CD4-positive, alpha-beta T cell treated with Interleukin-6 for 4 hours (primary cell): ENCODE measurements at regions not wholly inside any gene's neighbourhood (a gene's known extent, or its start where the extent isn't known, plus 50 kb on each side); places are given as distances from the start of the nearest gene placed in this dataset.
"Not testable (repeated sequence)": the region's sequence is repeated elsewhere in the genome, so short reads cannot be mapped to it uniquely, and the experiment has no call there.

Experiments
- DNase-seq: peaks from one replicate; pipeline ENCODE4 v3.0.0-alpha.2; 2020; ENCODE audit warnings: mixed read lengths

DNA sequence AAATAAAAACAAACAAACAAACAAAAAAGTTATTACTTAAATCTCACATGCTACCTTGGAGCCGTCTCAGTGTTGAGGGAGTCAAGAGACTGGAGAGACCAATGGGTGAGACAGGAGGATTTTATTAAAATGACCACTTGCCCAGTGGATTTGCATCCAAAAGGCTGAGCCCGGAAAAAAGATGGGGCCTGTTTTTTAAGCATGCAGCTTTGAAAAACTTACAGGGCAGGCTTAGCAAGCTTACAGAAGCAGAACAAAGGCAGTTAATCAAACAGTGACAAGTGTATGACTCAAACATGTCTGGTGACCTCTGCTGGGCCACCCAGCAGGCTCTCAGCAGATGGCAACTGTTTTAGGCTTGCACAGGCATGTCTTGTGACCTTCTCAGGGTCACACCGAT, 82.5 kb downstream of the POTEH start:
- DNase-seq = not testable (repeated sequence)

DNA sequence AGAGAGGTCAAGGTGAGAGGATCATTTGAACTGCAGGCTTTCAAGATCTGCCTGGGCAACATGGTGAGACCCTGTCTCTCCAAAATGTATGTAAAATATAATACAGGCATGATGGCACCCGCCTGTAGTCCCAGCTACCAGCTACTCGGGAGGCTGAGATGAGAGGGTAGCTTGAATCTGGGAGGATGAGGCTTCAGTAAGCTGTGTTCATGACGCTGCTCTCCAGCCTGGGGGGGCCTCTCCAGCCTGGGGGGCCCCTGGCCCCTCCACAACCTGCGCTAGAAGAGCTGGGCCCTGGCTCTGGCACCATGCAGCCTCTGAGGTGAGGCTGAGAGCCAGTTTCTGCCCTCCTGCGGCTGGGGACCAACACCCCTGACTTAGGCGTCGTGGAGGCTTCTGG, 85.3 kb downstream of the POTEH start:
- not testable (repeated sequence) for DNase-seq

DNA sequence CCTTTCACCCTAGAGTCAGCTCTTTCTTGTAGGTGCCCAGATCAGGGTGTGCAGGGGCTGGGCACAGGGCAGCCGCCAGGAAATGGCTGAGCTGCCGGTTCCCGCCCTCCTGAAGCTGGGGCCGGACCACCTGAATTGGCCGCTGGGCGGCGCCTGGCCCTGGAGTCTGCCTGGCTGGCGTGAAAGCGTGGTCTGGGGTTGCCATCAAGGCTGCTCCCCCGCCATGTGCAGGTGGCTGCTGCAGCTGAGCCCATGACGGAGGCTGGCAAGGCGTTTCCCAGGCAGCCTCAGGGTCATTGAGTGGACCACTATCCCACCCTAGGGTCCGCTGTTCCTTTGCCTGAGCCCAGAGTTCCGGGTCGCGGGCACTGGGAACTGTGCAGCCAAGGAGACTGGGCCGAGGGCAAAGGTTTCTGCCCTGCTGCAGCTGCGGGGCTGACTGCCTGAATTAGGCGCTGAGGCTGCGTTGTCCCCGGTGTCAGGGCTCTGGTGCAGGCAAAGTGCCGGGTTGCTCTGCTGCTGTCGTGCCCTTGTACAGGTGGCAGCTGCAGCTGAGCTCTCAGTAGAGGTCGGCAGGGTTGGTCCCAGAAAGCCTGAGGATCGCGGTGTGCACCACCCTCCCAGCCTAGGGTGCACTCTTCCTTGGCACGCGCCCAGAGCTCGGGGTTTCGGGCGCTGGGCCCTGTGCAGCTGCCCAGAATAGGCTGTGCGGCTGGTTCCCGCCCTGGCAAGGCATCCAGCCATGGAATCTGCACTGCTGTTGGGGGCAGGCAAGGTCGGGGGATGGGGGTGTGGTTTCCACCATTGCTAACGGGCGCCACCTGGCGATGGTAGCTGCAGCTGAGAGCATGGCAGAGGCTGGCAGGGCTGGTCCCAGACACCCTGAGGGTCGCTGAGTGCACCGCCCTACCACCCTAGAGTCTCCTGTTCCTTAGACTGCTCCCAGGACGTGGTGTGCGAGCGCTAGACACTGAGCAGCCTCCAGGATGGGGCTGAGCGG, 86.1 kb downstream of the POTEH start:
- peak; percentile 0 for DNase-seq

GRCh38 chr22:15776727-15777126, 86.9 kb downstream of the POTEH start:
- not testable (repeated sequence) for DNase-seq

DNA sequence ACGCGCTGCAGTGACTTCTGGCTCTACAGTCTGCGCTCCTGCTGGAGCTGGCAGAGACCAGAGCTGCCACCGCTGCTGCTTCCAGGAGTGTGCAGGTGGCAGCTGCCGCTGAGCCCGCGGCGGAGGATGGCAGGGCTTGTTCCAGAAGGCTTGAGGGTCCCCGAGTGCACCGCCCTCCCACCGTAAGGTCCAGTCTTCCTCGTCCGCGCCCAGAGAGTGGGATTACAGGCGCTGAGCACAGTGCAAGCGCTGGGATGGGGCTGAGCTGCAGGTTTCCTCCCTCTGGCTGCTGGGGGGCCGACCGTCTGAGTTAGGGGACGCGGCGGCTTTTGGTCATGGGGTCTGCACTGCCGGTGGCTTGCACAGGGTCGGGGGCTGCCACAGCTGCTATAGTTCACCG, 87.3 kb downstream of the POTEH start:
- not testable (repeated sequence) for DNase-seq

DNA sequence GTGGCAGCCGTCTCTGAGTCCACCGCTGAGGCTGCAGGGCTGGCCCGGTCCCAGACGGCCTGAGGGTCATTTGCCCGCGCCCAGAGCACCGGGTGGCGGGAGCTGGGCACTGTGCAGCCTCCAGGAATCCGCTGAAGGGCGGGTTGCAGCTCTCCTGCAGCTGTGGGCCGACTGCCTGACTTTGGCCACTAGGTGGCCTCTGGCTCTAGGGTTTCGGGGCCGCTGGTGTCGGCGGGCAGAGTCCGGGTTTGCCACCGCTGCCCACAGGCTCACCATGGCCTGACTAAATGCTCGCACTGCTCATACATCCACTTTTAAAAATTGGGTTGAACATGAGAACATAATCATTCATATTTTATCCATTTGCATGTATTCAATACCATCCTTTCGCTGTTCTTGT, 87.7 kb downstream of the POTEH start:
- not testable (repeated sequence) for DNase-seq

DNA sequence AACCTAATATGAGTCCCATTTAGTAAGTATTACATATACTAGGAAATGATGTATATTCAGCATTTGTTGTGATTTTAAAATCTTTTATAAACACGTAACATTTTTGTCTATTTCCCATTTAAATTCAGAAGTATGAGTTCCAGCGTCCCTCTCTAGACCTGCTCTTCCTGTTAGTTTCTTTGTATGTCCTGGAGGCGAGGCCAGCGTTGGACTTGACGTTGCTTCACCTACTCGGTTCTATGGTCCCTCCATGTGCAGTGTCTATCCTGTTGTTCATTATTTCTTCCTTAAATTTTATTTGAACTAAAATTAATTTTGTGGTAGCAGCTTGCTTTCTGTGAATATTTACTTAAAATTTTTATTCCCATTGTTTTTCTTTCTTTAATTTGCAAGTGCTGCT, 88.5 kb downstream of the POTEH start:
- not testable (repeated sequence) for DNase-seq

GRCh38 chr22:15781652-15782051, 91.8 kb downstream of the POTEH start:
- DNase-seq = not testable (repeated sequence)

DNA sequence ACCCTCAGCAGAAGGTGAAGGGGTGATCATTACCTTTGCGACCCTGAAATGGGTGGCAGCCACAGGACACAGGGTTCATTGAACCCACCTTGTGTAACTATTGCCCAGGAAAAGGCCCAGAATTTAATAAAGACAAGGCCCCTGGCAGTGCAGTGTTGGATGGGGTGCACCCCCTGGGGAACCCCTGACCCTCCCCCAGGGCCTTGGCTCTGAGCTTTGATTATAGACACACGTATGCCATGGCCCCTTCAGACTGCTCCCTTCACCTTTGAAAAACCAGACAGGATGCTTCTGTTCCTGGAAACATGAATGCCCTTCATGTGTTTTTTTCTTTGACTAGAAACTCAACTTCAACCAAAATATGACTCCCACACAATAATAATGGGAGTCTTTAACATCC, 93.1 kb downstream of the POTEH start:
- DNase-seq = not testable (repeated sequence)

GRCh38 chr22:15784383-15785085, 94.7 kb downstream of the POTEH start:
- not testable (repeated sequence) for DNase-seq

GRCh38 chr22:15786942-15787733, 97.3 kb downstream of the POTEH start:
- DNase-seq = not testable (repeated sequence)

DNA sequence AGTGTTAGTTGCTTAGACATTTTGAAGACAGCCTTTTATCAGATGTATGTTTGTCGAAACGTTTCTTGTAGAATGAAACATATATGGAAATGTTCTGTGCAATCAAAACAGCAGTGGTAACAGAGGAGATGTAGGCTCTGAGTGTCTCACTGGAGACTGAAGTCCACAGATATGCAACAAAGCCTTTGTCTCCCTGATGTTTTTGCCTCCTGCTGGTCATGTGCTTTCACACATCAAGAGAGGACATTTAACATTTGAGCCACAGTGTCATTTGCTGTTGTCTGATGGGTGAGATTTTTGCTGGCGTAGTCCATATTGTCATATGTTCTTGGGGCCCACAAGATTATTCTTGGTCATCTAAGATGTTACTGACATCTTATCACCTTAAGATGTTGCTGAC, 101.7 kb downstream of the POTEH start:
- DNase-seq = not testable (repeated sequence)

DNA sequence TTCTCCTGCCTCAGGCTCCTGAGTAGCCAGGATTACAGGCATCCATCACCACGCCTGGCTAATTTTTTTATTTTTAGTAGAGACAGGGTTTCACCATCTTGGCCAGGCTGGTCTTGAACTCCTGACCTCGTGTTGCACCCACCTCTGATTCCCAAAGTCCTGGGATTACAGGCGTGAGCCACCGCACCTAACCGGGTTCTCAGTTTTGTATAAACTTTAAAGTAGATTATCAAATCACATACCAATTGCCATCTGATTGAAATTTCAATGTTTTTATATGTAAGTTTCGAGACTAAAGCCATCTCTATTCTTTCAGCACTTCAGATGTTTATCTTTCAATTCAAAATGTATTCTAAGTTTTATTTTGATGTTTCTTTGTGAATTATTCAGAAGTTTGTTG, 110.1 kb downstream of the POTEH start:
- not testable (repeated sequence) for DNase-seq

GRCh38 chr22:15811141-15811540, 121.3 kb downstream of the POTEH start:
- DNase-seq = not testable (repeated sequence)

GRCh38 chr22:15815783-15816182, 126.0 kb downstream of the POTEH start:
- DNase-seq = not testable (repeated sequence)

- not testable (repeated sequence) for DNase-seq
Observed at GRCh38 chr22:15816470-15816869, 126.6 kb downstream of the POTEH start.

- DNase-seq = not testable (repeated sequence)
Observed at GRCh38 chr22:15817264-15817663, 127.4 kb downstream of the POTEH start.

- not testable (repeated sequence) for DNase-seq
Observed at GRCh38 chr22:15819886-15820285, 130.1 kb downstream of the POTEH start.

GRCh38 chr22:15821088-15821487, 131.3 kb downstream of the POTEH start:
- DNase-seq = not testable (repeated sequence)

- peak; percentile 0 for DNase-seq
Observed at GRCh38 chr22:15822001-15822400, 132.2 kb downstream of the POTEH start.

DNA sequence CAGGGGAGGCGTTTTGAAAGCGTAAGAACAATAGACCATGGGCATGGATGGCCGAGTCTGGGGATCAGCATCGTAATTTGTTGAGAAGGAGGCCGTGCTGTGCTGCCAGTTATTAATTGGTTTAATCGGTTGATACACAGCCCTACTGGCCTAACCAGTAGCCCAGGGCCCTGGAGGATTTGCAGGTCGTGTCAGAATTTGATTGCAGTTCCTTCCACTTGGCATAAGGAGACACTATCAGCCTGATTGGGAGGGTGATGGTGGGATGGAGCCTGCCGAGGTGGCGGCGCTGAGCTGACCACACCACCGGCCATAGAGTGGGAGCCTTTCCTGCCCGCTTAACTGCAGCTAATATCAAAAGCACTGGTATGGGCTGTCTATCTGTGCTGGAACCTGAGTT, 133.4 kb downstream of the POTEH start:
- DNase-seq = not testable (repeated sequence)

- DNase-seq = not testable (repeated sequence)
Observed at GRCh38 chr22:15832235-15832634, 142.4 kb downstream of the POTEH start.

DNA sequence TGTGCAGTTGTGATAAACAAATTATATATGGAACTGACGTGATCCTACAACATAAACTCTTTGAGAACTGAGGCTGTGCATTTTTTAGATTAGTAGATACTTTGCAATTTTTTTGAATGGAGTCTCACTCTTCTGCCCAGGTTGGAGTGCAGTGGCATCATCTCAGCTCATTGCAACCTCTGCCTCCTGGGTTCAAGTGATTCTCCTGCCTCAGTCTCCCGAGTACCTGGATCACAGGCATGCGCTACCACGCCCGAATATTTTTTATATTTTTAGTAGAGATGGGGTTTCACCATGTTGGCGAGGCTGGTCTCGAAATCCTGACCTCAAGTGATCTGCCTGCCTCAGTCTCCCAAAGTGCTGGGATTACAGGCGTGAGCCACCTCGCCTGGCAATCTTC, 145.9 kb downstream of the POTEH start:
- DNase-seq = not testable (repeated sequence)
